OCI-LY7 (cell line): ENCODE measurements at regions not wholly inside any gene's neighbourhood (a gene's known extent, or its start where the extent isn't known, plus 50 kb on each side); places are given as distances from the start of the nearest gene placed in this dataset.

ENCODE experiments used
- BruUV-seq: library from RNA; stranded (reverse); fragments of 400-500 nt; replicated peaks from 2 replicates; lab custom pipeline; 2021; lab: Mats Ljungman, UMichigan
- CTCF ChIA-PET: fragments of 300-600 bp; sonication (Branson Sonifier 250); formaldehyde crosslinking; loops from one replicate; lab custom pipeline; 2022; ENCODE audit warnings: antibody characterized with exemption; ENCODE audit not compliant: unreplicated experiment; lab: Charles Lee
- POLR2A ChIA-PET: fragments of 300-600 bp; sonication (Branson Sonifier 250); formaldehyde crosslinking; loops from one replicate; lab custom pipeline; 2022; ENCODE audit warnings: antibody characterized with exemption; lab: Charles Lee
- DNase-seq: peaks from one replicate; pipeline ENCODE4 v3.0.0-alpha.2; 2015; ENCODE audit warnings: low spot score
- H2AFZ ChIP-seq: fragments of 200-600 bp; sonication (generic), shearing (Covaris generic); 2 replicates; pipeline ENCODE4 v1.6.1; 2014; ENCODE audit warnings: mild to moderate bottlenecking, antibody characterized with exemption, low read length, moderate library complexity
- H3K27ac ChIP-seq: fragments of 200-600 bp; sonication (generic); 2 replicates; pipeline ENCODE4 v1.5.1; 2014; ENCODE audit warnings: mixed run types, low read depth, mild to moderate bottlenecking, moderate library complexity, low read length, inconsistent platforms; ENCODE audit not compliant: poor library complexity, severe bottlenecking
- H3K36me3 ChIP-seq: fragments of 200-600 bp; sonication (generic); 2 replicates; pipeline ENCODE4 v1.6.1; 2014; ENCODE audit warnings: mild to moderate bottlenecking, antibody characterized with exemption, low read length, moderate library complexity, mixed read lengths; ENCODE audit not compliant: insufficient read depth
- H3K4me1 ChIP-seq: fragments of 200-600 bp; sonication (generic); 2 replicates; pipeline ENCODE4 v1.5.1; 2014; ENCODE audit warnings: mild to moderate bottlenecking, low read length; ENCODE audit not compliant: insufficient read depth, poor library complexity, severe bottlenecking
- H3K4me2 ChIP-seq: fragments of 200-600 bp; sonication (generic); 2 replicates; pipeline ENCODE4 v1.6.1; 2014; ENCODE audit warnings: mild to moderate bottlenecking, low read length
- H3K4me3 ChIP-seq: fragments of 200-600 bp; sonication (generic); 2 replicates; pipeline ENCODE4 v1.5.1; 2014; ENCODE audit warnings: mild to moderate bottlenecking, low read depth, low read length; ENCODE audit not compliant: poor library complexity, severe bottlenecking
- H3K79me2 ChIP-seq: fragments of 200-600 bp; sonication (generic); 2 replicates; pipeline ENCODE4 v1.6.1; 2016; ENCODE audit warnings: low read depth, mild to moderate bottlenecking, low read length, moderate library complexity, mixed read lengths; ENCODE audit not compliant: insufficient read depth
- H3K9me2 ChIP-seq: fragments of 200-600 bp; sonication (generic); 2 replicates; pipeline ENCODE4 v1.6.1; 2016; ENCODE audit warnings: mild to moderate bottlenecking, low read length, mixed read lengths; ENCODE audit not compliant: insufficient read depth
- H3K9me3 ChIP-seq: fragments of 200-600 bp; sonication (generic); 2 replicates; pipeline ENCODE4 v1.6.1; 2014; ENCODE audit warnings: mild to moderate bottlenecking, mixed run types, low read length, mixed read lengths
- H4K20me1 ChIP-seq: fragments of 200-600 bp; sonication (generic); 2 replicates; pipeline ENCODE4 v1.6.1; 2014; ENCODE audit warnings: mild to moderate bottlenecking, antibody characterized with exemption, low read length, moderate library complexity, mixed read lengths; ENCODE audit not compliant: insufficient read depth
- CTCF ChIP-seq: fragments of 200-600 bp; sonication (generic); conservative IDR thresholded peaks from 2 replicates; pipeline ENCODE4 v1.5.1; 2014; ENCODE audit warnings: mild to moderate bottlenecking, antibody characterized with exemption, low read length, moderate library complexity, mixed read lengths
- EZH2phosphoT487 ChIP-seq: fragments of 200-600 bp; sonication (generic); IDR thresholded peaks from 2 replicates; pipeline ENCODE4 v1.6.1; 2018; ENCODE audit warnings: low read depth, borderline replicate concordance, mild to moderate bottlenecking, mixed run types, antibody characterized with exemption, low read length, moderate library complexity, mixed read lengths
- intact Hi-C: fragments of 100-400 bp; cut with micrococcal nuclease; formaldehyde crosslinking; loops from one replicate; pipeline ENCODE4 v1.10.0; 2022; ENCODE audit not compliant: unreplicated experiment

- H2AFZ ChIP-seq = no peak overlapping the region
- TF ChIP-seq EZH2phosphoT487 (no peak), CTCF (no peak)
- H3K9me2 ChIP-seq = no peaks in the 10 kb centered on the region
- H3K79me2 ChIP-seq = no peaks in the 10 kb centered on the region
- no peaks in the 10 kb centered on the region for H3K9me3 ChIP-seq
- no peak overlapping the region for H3K4me2 ChIP-seq
- H3K4me3 ChIP-seq = no peak overlapping the region
- CTCF ChIA-PET = interaction anchor here (0.6 kb wide), 1 partner anchor 16 kb away, joined by 3 read pairs; no protein-coding TSS in a partner anchor
- POLR2A ChIA-PET = interaction anchor here (0.6 to 1.5 kb wide), 2 partner anchors 15 to 1154 kb away, joined by 3 to 6 read pairs; no protein-coding TSS in a partner anchor
- BruUV-seq = no TSS peak
- no peaks in the 10 kb centered on the region for H4K20me1 ChIP-seq
- no peak overlapping the region for H3K27ac ChIP-seq
- H3K36me3 ChIP-seq = no peaks in the 10 kb centered on the region
- H3K4me1 ChIP-seq = no peaks in the 10 kb centered on the region
- intact Hi-C loops = no loop called here
- no peak for DNase-seq
Measured at GRCh38 chr1:163013826-163014600, 55.1 kb upstream of the RGS4 start.

GRCh38 chr1:163006051-163006834, 62.9 kb upstream of the RGS4 start:
- intact Hi-C loops = no loop called here
- H2AFZ ChIP-seq = no peak overlapping the region
- H4K20me1 ChIP-seq = no peaks in the 10 kb centered on the region
- H3K4me3 ChIP-seq = no peak overlapping the region
- BruUV-seq = no TSS peak
- H3K4me1 ChIP-seq = no peaks in the 10 kb centered on the region
- H3K27ac ChIP-seq = no peak overlapping the region
- TF ChIP-seq EZH2phosphoT487 (no peak), CTCF (no peak)
- H3K36me3 ChIP-seq = no peaks in the 10 kb centered on the region
- no peak overlapping the region for H3K4me2 ChIP-seq
- CTCF ChIA-PET = no interaction called here
- H3K9me3 ChIP-seq = no peaks in the 10 kb centered on the region
- DNase-seq = no peak
- H3K9me2 ChIP-seq = no peaks in the 10 kb centered on the region
- POLR2A ChIA-PET = no interaction called here
- H3K79me2 ChIP-seq = no peaks in the 10 kb centered on the region
